AG10803 (cell line): ENCODE measurements at regions not wholly inside any gene's neighbourhood (a gene's known extent, or its start where the extent isn't known, plus 50 kb on each side); places are given as distances from the start of the nearest gene placed in this dataset.
"Not testable (repeated sequence)": the region's sequence is repeated elsewhere in the genome, so short reads cannot be mapped to it uniquely, and the experiment has no call there.

ENCODE experiments used
- DNase-seq: peaks from one replicate; pipeline ENCODE4 v3.0.0; 2010; ENCODE audit warnings: low read depth
- H3K4me3 ChIP-seq: 2 replicates; pipeline ENCODE4 v1.5.1; 2011; ENCODE audit warnings: mild to moderate bottlenecking, low read length, control low read depth
- TF ChIP-seq, protein P1 (sequence below): conservative IDR thresholded peaks from 2 replicates; pipeline ENCODE4 v1.5.1; 2011; ENCODE audit warnings: mild to moderate bottlenecking, low read length, control low read depth, inconsistent platforms

DNA sequence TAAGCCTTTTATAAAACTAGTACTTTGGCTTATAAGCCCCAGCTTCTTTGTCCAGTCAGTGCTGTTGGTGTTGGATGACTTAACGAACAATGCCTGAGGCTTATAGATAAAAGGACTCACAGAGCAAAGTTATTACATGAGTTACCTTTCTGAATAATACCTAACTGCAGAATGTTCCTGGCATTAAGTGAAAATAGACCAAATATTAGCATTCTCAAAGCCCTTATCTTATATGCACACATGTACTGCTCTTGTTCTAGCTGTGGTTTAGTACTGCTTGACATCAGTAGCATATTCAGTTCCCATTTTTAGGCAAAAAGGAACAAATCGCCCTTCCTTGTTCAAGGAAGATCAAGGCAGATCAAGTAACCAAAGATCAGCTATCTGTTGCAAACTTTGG, 131.6 kb downstream of the ZNF330 start:
- H3K4me3 ChIP-seq = no peak overlapping the region
- TF ChIP-seq, protein P1, sequence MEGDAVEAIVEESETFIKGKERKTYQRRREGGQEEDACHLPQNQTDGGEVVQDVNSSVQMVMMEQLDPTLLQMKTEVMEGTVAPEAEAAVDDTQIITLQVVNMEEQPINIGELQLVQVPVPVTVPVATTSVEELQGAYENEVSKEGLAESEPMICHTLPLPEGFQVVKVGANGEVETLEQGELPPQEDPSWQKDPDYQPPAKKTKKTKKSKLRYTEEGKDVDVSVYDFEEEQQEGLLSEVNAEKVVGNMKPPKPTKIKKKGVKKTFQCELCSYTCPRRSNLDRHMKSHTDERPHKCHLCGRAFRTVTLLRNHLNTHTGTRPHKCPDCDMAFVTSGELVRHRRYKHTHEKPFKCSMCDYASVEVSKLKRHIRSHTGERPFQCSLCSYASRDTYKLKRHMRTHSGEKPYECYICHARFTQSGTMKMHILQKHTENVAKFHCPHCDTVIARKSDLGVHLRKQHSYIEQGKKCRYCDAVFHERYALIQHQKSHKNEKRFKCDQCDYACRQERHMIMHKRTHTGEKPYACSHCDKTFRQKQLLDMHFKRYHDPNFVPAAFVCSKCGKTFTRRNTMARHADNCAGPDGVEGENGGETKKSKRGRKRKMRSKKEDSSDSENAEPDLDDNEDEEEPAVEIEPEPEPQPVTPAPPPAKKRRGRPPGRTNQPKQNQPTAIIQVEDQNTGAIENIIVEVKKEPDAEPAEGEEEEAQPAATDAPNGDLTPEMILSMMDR = no peak
- no peak for DNase-seq

DNA sequence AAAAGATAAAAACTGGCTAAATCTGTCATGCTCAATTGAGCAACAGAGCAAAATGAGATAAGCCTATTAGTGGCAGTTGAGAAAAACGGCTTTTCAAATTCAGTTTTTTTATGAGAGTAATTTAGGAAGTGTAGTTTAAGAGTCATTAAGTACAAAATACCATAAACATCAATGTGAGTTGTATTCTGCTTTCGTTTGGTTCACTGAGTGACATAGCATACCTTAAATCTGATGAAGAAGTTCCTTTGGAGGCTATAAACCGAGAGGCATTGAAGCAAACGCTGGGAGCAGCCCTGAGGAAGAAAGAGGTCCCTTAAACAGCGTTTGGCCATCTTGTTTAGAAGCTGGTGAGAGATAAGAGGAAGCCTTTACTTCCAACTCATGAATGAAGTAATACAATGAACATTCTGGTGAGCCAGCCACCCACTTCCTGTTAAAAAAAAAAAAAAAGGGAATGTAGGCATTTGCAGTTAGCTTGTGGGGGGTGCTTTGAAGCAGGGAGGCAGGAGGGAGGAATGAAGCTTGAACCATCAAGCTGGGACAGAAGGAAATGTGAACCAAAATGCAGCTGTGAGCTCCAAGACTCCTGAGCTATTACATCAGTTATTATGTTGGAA, 132.3 kb downstream of the ZNF330 start:
- TF ChIP-seq, protein P1 = no peak
- peak; percentile 89 for DNase-seq
- H3K4me3 ChIP-seq = no peak overlapping the region

DNA sequence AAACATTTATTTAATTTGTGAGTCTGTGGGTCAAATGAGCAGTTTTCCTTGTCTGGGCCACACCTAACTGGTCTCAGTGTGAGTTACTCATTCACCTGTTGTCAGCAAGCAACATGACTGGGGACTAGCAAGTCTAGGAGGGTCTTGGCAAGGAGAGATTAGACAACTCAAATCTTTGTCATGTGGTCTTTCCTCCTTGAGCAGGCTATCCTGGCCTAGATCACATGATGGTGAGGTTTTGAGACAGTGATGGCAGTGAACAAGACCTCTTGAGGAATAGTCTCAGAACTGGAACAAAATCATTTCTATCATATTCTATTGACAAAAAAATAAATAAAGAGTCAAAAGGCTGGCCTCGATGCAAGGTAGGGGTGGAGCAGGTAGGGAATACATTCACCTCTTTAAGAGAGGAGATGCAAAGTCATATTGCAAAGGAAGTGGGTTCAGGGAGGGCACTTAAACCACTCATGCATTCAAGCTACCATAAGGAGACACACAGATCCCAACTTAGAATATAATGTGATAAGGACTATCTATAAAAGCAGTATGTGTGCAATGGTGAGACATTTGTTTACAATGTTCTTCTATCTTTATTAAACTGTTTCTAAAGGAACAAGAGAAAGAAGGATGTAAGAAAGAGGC, 135.7 kb downstream of the ZNF330 start:
- no peak for DNase-seq
- H3K4me3 ChIP-seq = no peak overlapping the region

DNA sequence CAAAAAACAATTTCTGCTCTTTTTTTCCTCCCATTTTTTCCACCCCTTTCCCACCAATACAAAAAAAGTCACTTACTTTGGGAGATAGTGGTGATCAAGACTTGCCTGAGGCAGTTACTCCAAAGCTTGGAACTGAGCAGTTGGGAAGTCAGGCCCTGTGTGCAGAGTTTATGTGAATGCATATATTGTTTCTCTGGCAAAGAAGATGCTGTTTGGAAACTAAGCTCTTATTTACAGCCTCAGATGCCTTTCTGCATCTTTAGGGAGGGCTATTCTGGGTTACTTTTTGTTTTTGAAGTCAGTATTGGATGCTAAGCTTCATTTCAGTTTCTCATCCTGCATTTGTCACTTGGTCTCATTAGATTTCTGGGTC, 136.3 kb downstream of the ZNF330 start:
- no peak overlapping the region for H3K4me3 ChIP-seq
- TF ChIP-seq, protein P1 = no peak
- no peak for DNase-seq

More for the DNA sequence above, 135.7 kb downstream of the ZNF330 start:
- TF ChIP-seq, protein P1 = no peak

DNA sequence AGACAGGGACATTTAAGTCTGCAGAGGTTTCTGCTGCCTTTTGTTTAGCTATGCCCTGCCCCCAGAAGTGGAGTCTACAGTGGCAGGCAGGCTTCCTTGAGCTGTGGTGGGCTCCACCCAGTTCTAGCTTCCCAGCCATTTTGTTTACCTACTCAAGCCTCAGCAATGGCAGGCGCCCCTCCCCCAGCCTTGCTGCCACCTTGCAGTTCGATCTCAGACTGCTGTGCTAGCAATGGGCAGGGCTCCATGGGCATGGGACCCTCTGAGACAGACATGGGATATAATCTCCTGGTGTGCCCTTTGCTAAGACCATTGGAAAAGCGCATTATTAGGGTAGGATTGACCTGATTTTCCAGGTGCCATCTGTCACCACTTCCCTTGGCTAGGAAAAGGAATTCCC, 147.5 kb downstream of the ZNF330 start:
- H3K4me3 ChIP-seq, DNase-seq: not testable (repeated sequence)

DNA sequence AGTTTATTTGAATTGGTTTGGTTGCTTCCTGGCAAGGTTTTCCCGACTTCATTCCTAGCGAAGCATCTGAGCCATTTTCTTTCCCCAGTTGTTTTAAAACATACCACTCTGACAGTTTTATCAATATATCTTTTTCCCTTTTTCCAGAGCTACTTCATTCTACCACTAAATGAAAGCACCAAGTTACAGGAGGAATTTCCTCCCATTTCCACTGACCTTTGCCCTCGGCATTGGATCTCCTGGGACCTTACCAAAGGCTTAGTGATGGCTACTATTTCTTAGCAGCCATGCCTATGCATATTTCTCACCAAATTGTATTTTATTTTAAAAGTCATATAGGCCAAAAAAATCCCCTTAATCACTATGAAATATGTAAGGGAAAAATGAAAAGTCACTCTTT, 150.5 kb downstream of the ZNF330 start:
- H3K4me3 ChIP-seq = no peak overlapping the region
- DNase-seq = no peak

DNA sequence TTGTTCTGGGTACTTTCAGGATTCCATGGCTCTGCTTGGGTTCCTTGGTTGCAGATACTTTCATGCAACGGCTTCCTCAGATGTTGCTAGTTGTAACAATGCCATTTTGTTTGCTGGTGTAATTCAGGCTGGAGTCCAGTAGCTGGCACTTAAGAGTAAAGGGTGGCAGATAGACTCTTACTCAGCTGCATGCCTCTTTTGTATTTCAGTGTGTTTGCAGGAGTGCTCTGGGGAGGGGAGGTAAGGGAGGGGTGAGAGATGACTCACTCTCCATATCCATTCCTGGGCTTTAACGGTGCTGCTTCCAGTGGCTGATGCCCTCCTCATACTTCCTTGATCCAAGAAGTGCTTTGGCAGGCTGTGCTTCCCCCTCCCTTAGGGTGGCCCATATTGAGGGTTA, 155.2 kb downstream of the ZNF330 start:
- peak; percentile 92 for DNase-seq
- TF ChIP-seq, protein P1 = peak; percentile 81
- H3K4me3 ChIP-seq = no peak overlapping the region

More for the DNA sequence above, 150.5 kb downstream of the ZNF330 start:
- TF ChIP-seq, protein P1 = no peak
